ENCODE measurements at regions not wholly inside any gene's neighbourhood (a gene's known extent, or its start where the extent isn't known, plus 50 kb on each side); places are given as distances from the start of the nearest gene placed in this dataset.

DNA sequence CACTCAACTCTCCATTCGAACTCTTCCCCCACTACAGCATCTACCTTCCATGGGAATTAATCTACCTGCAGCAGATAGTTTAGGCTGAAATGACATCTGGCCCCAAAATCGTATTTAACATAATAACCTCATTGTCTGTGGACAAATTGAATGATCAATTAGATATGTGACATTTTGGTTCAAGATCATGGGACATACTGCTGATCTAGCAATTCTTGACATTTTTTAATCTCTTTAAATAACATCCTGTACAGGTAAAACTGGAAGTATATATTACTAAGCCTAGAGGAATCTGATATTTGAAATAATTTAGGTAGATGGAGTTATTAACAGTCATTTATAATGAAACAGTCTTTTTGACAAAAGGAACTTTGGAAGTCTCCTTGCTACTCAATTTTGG lies 702.5 kb downstream of the NLGN4X start:
- no peak for DNase-seq (ENCODE audit: low read depth)

DNA sequence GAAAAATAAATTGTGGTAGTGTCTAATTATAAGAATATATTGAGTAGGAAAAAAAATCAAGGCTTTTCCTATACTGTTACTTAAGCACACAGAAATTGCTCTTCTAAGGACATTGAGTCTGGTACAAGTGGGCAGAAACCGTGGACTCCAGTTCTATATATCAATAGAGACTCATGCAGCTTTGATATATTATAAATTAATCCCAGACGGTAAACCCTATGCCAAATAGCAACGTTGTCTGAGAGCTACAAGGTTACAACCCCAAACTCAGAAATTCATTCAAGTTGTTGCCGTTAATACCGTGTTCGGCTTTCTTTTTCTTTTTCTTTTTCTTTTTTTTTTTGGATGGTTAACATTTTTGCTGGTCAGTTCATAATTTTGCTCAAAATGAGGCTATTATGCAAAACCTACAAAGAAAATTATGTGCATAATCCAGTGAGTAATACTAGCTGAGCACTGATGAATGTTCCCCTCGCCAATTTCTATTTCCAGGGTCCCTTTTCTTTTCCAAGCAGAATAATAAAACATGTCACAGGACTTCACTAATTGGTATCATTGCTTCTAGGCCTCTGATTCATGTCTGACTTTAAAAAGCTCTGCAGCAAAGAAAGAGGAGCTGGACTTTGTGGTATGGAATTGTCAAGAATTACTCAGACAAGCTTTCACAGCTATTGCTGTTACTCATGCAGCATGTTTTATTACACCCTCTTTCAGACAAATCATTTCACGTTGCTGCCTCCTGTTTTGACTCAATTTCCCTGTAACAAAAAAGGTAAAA lies 737.7 kb downstream of the NLGN4X start:
- no peak for DNase-seq (ENCODE audit: low read depth)

DNA sequence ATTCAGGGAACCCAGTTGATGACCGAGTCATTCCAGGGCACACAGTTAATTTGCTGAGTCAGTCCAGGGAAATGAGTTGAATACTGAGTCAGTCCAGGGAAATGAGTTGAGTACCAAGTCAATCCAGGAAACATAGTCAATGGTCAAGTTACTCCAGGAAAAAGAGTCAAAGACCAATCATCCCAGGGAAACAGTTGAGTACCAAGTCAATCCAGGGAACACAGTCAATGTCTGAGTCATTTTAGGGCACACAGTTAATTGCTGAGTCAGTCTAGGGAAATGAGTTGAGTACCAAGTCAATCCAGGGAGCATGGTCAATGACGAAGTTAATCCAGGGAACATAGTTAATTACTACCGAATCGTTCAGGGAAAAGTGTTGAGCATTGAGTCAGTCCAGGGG lies 754.4 kb downstream of the NLGN4X start:
- no peak for DNase-seq (ENCODE audit: low read depth)

DNA sequence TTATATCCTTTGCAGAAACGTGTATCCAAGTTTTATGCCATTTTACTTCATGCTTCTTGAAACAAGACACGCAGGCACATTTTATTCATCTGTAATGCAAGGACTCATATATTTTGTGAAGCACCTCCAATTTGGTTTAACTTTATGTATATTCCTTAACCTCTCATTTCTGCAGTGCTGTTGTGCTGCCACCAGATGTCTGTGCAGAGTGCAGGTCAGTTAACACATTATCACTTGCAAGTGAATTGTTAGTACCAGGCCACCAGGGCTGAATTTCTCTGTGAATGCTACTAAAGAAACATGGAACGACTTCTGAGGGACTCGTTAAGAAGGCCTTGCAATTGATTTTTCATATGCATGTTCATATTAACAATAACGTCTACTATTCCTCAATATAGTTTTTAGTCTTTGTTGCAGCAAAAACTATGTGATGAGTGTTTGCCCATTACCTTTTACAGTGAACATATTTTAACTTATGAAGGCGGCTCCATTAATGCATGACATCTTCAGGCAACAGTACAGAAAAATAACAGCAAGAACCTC lies 770.3 kb downstream of the NLGN4X start:
- DNase-seq (ENCODE audit: low read depth) = no peak

DNA sequence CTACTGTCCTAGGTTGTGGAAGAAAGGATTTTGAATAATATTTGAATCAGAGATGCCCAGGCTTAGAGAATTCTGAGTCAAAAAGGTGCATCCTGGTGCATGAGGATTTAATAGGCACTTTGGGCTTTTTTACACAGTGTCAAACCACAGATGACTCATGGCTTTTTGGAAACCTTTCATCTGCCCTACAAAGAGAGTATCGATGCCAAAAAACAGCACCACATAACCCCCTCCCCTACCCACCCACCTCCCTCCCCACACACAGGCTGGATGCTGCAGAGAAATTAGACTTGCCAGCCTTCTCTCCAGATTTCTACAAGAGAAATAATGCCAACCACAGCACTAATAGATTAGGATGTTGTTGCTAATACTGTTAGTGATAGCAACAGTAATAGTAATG lies 779.3 kb downstream of the NLGN4X start:
- no peak for DNase-seq (ENCODE audit: low read depth)

DNA sequence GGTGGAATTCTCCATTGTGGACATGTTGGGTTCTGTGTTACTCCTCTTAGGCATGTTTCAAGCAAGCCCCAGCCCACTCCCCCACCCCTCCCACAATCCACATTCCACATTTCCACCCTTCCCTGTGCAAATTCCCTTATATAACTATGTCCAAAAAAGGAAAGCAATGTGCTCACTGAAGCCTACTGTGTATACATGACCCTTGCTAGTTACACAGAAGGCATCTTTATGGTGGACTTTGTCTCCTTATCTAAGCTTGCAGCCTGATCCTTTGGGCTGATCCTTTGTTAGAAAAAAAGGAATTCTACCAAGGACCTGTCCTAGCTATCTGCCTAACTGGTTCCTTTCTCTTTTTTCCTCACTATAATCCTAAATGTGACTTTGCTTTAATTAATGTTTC lies 796.8 kb downstream of the NLGN4X start:
- DNase-seq (ENCODE audit: low read depth) = no peak

DNA sequence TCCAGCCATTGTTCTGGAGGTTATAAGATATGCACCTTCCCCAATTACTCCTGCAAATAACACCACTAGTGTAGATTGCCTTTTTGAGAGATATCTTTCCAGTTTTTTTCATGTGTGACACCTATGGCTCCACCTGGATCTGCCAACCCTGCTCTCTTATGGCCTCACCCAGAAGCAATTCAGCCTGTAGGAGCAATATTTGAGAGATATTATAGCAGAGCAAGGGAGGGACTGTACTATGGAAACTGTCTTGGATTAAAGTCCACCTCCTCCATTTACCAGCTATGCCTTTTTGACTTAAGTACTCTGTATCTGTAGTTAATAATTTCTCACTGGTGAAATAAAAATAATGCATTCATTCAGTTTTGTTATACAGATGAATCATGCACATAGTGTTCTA lies 803.5 kb downstream of the NLGN4X start:
- no peak for DNase-seq (ENCODE audit: low read depth)

DNA sequence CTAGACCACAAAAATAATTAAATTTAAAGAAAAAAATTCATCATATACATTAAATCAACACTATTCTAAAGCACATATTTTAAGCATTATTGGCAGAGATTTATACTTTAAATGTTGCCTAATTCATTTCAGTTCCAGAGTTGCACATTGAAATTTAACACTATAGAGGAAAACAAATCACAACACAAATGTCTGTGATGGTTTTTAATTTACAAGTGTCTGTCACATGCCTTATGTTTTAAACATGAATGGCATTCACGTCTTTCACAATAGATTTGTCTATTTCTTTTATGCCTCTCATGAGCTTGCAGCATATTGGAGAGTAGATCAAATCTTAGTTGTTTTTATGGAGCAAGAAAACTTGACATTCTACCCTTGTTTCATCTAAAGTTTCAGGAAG lies 811.3 kb downstream of the NLGN4X start:
- DNase-seq (ENCODE audit: low read depth) = no peak

DNA sequence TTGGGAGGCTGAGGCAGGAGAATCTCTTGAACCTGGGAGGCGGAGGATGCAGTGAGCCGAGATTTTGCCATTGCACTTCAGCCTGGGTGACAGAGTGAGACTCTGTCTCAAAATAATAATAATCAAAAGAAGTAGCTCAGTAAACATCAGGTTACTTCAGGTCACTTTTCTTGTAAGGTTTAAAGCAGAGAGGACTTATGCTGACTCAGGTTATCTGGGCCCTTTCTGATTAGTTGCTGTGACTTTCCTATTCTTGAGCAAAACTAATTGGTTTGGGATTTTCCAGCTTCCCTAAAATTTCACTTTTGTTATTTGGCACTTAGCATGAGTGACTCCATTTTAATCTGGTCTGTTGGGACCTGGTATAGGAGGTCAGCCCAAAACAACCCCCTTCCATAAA lies 812.9 kb downstream of the NLGN4X start:
- no peak for DNase-seq (ENCODE audit: low read depth)

DNA sequence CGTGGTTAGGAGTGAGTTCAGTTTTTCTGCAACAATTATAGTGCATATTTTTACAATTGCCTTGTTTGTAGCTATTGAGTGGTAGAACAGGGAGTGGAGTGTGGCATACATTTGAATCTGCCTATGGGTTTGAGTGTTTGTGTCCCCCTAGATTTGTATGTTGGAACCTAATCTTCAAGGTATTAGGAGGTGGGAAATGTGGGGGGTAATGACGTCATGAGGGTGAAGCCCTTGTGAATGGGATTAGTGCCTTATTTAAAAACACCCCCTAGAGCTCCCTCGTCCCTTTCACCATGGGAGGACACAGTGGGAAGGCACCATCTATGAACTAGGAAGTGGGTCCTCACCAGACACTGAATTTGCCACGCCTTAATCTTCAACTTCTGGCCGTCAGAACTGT lies 819.6 kb downstream of the NLGN4X start:
- DNase-seq (ENCODE audit: low read depth) = no peak

DNA sequence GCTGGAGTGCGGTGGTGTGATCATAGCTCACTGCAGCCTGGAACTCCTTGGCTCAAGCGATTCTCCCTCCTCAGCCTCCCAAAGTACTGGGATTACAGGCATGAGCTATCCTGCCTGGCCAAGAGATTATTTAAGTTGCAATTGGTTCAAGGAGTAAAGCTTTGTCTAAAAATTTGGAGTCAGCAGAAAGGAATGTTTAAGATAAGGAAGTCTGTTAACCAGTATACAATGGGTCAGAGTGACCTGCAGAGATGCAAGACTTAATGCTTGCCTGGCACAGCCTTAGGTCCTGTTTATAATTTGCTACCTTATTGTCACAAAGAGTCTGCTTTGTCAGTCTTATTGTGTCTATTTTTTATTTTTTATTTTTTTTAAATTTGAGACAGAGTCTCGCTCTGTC lies 826.2 kb downstream of the NLGN4X start:
- no peak for DNase-seq (ENCODE audit: low read depth)

DNA sequence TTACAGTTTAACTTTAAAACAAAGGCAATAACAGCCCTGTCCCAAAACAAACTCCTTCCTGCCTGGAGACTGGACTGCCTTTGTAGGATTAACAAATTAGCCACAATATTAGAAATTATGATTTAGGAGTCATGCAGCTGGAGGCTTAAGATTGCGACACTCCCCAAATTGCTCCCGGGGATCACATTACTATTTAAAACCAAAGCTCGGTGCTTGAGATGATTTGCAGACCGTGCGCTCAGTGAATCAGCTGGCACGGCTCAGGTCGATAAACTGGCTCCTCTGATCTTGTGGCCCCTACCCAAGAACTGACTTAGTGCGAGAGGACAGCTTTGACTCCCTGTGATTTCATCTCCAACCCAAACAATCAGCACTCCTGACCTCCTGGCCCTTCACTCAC lies 829.3 kb downstream of the NLGN4X start:
- no peak for DNase-seq (ENCODE audit: low read depth)

DNA sequence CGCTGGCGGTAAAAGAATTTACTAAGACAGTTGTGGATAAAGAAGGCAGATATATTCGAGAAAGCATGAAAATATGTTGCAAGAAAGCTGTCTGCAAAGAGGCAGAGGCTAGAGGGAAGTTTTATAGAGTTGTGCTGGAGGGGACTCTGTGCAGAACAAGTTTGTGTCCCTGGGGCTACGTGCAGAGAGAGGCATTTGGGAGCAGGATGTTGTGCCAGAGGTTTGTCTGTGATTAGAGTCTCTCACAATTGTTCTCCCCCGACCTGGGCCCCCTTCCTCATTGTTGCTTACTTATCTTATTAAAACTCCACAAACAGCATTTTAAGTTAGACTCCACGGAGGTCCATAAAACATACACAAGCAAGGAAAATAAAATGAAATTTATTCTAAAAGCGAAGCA lies 831.3 kb downstream of the NLGN4X start:
- no peak for DNase-seq (ENCODE audit: low read depth)

DNA sequence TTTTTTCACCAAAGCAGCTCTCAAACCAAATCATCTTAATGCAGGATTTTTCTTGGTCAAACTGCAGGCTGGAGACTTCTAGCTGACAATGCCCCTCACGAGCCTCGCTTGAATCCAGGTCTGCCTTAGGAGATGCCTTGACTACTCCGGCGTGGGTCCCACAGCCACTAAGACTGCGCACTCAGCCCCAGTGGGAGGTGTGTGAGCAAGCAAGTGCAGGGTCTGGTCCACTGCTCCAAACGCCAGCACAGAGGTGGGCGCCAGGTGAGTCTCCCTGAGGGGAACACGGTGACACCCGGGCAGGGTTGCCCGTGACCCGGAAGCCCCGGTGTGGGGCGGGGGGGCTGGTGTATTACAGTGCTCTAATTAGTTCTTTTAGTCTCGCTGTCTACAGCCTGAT lies 838.3 kb downstream of the NLGN4X start:
- no peak for DNase-seq (ENCODE audit: low read depth)

DNA sequence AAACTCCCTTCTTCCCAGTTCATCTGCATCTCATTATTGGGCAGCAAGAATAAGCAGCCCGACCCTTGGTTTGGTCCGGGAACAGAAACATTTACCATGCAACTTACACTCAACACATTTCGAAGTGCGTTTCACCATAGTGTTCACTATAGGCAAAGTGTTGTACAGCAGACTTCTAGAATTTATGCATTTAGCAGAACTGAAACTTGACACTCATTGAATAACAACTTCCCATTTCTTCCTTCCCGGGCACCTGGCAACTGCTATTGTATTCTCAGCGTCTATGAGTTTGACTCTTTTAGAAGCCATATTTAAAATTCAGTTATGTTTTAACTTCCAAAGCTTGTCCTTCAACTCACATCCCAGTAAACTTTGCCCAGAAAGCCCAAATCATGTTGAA lies 840.6 kb downstream of the NLGN4X start:
- no peak for DNase-seq (ENCODE audit: low read depth)

DNA sequence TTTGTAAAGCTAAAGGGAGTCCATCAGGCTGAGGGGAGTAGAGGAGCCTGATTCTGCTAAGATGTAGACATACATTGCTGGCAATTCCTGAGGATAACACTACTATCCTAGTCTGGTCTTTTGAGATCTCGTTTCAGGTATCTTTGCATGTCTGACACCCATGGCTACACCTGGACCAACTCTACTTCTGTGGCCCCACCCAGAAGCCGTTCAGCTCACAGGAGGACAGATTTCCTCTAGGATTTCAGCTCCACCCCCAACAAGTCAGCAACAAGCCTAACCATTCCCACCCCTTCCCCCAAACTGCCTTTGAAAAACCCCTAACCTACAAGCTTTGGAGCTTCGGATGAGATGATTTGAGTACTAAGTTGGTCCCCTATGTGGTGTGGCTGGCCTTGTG lies 848.2 kb downstream of the NLGN4X start:
- DNase-seq (ENCODE audit: low read depth) = no peak

DNA sequence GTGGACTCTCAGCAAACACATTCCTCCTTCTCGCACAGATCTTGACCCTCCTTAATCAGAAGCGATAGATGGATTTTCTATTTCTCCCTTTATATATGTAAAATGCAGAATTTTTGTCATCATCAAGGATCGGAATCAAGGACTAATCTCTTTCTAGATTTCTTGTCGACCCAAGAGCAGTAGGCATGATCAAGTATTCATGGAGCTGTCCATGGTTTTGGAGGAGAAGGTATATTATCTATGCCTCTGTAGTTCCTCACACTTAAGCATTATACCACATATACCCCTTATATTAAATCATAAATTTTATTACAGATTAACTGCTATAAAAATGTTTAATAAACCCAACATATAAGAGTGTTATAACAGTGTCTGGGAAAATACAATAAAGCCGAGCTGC lies 886.8 kb downstream of the NLGN4X start:
- no peak for DNase-seq (ENCODE audit: low read depth)

DNA sequence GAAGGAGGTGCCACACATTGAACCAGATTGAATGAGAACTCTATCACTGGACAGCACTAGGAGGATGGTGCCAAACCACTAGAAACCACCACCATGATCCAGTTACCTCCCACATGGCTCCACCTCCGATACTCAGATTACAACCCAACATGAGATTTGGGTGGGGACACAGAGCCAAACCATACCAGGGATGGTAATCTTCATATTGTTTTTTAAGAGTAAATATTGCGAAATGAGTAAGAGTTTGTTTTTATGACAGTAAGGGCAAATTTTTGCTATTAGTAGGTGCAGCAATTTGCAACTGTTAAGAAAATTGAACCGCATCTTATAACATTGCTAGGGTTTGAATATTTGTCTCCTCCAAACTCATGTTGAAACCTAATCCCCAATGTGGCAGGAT lies 891.5 kb downstream of the NLGN4X start:
- no peak for DNase-seq (ENCODE audit: low read depth)

DNA sequence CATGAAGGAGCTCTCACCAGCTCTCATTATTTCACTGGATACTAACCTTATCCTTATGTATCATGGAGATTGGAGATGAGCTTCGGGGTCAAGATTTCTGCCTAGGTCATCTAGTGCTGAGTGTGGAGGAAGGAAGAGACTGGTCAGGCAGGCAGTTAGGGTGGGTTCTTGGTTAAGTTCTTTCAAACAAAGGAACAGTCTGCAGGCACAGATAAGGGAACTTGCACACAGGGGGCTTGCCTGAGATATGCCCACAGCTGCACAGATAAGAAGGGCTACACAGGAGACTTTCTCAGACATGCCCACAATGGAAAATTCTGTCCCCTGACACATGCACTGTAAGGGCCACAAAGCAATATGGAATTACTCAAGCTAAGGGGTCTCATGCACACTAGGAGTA lies 904.1 kb downstream of the NLGN4X start:
- DNase-seq (ENCODE audit: low read depth) = no peak

DNA sequence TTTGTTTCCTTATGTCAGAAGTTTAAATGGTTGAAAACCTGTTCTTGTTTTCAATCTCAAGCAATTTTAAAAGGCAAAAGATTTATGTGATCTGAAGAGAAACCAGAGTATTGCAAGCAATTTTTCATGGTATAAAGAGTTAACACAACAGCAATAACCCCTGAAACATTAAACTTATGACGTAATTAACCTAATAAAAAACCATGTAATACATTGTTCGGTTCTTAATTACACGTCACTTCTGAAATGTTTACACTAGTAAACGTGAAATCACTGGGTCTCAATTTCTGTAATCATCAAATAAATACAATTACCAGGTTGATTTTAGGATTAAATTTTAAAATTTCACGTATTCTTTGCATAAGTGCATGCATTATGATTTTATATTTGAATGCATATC lies 914.5 kb downstream of the NLGN4X start:
- DNase-seq (ENCODE audit: low read depth) = no peak

DNA sequence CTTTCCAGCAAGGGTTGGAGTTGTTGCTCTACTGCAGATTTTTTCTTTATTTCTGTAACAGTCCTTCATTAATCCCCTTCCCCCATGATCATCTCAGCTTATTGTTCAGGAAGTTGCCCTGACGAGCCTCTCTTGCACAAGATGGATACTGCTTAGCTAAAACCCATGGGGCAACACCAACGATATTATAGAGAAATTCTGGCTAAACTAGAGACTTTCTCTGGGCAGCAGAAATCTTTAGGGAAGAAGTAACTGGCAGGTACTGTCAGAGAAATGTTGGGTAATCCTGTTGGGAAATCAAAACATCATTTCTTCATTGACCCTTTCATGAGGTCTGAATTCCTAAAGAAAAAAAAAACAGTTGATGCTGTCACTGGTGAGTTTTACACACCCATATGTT lies 921.3 kb downstream of the NLGN4X start:
- DNase-seq (ENCODE audit: low read depth) = no peak

DNA sequence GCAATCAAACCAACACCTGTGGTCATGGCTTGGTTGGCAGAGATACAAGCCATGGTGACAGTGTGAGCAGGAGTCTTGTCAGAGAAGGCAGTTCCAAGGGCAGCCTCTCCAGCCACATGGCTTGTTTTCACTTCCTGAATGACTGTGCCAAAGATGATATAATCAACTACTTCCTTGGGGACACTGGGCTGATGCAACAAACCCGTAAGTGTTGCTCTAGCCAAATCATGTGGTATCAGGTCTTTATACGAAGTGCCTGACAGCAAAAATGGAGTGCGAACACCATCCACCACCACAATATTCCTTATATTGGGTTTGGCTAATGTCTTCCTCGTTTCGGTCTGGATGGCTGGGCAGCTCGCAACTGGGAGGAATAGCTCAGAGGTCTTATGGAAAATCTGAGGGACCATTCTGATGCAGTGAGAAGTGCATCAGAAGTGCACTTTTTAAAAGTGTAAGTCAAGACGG lies 922.0 kb downstream of the NLGN4X start:
- DNase-seq (ENCODE audit: low read depth) = no peak

DNA sequence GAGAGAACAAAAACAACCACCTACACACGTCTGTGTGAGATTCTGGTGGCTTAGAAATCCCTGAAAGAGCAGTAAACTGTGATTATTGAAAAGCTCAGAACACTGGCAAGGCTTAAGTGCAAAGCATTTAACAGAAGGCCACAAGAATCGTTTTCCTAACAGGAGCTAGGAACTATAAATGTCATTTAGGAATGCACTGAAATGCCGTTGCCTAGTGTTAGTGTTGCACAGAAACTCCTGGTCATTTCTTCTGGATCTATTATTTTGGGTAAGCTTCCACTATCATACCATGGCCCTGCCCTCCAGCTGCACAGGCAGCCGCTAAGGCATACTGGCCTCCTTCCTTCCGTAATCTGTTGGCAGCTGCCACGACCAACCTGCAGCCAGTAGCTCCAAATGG lies 923.2 kb downstream of the NLGN4X start:
- DNase-seq (ENCODE audit: low read depth) = no peak

DNA sequence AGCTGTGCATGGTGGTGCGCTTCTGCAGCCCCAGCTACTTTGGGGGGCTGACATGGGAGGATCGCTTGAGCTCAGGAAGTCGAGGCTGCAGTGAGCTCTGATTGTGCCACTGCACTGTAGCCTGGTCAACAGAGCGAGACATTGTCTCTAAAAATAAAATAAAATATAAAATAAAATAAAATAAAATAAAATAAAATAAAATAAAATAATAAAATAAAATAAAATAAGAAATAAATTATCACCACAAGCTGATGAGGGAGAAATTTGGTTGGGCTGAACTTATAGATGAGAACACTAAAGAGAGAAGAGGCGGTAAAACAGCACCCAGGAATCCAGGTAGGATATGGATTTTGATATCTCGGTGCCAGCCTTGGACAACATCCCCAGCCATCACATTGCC lies 933.7 kb downstream of the NLGN4X start:
- DNase-seq (ENCODE audit: low read depth) = no peak
